Parathyroid adenoma (tissue), 2 donors: ENCODE measurements at regions not wholly inside any gene's neighbourhood (a gene's known extent, or its start where the extent isn't known, plus 50 kb on each side); places are given as distances from the start of the nearest gene placed in this dataset.

ENCODE experiments used
- H2AFZ ChIP-seq: fragments of 300-600 bp; sonication (generic); one replicate; pipeline ENCODE4 v1.7.0; 2017; ENCODE audit warnings: antibody characterized with exemption, mild to moderate bottlenecking
- H3K27ac ChIP-seq: fragments of 300-600 bp; sonication (generic); one replicate; pipeline ENCODE4 v1.7.0; 2017
- H3K27me3 ChIP-seq: fragments of 300-600 bp; sonication (generic); one replicate; pipeline ENCODE4 v1.7.0; 2017; ENCODE audit warnings: low read length; ENCODE audit not compliant: control insufficient read depth, insufficient read depth
- H3K36me3 ChIP-seq: fragments of 300-600 bp; sonication (generic); one replicate; pipeline ENCODE4 v1.7.0; 2017; ENCODE audit warnings: low read length; ENCODE audit not compliant: control insufficient read depth, insufficient read depth
- H3K4me1 ChIP-seq: fragments of 300-600 bp; sonication (generic); one replicate; pipeline ENCODE4 v1.7.0; 2017; ENCODE audit warnings: control low read depth
- H3K4me2 ChIP-seq: fragments of 300-600 bp; sonication (generic); one replicate; pipeline ENCODE4 v1.7.0; 2017; ENCODE audit warnings: low read length
- H3K4me3 ChIP-seq: fragments of 300-600 bp; sonication (generic); one replicate; pipeline ENCODE4 v1.7.0; 2017; ENCODE audit warnings: low read depth, low read length
- H3K79me2 ChIP-seq: fragments of 300-600 bp; sonication (generic); one replicate; pipeline ENCODE4 v1.7.0; 2017; ENCODE audit warnings: control low read depth
- H3K9ac ChIP-seq: fragments of 300-600 bp; sonication (generic); one replicate; pipeline ENCODE4 v1.7.0; 2017; ENCODE audit warnings: mild to moderate bottlenecking
- H3K9me3 ChIP-seq: fragments of 300-600 bp; sonication (generic); one replicate; pipeline ENCODE4 v1.7.0; 2017; ENCODE audit warnings: low read length; ENCODE audit not compliant: control insufficient read depth
- CTCF ChIP-seq: fragments of 300-600 bp; sonication (generic); IDR thresholded peaks from one replicate; pipeline ENCODE4 v1.7.0; 2017; ENCODE audit warnings: antibody characterized with exemption, mild to moderate bottlenecking
- donor health status: primary hyperparathyroidism.

GRCh38 chr6:16876201-16876600, 114.9 kb upstream of the ATXN1 start:
- no peak for TF ChIP-seq CTCF
- H3K9me3 ChIP-seq = no peaks in the 10 kb centered on the region
- H3K27me3 ChIP-seq = no peaks in the 10 kb centered on the region
- no peak overlapping the region for H2AFZ ChIP-seq
- H3K9ac ChIP-seq = no peak overlapping the region
- H3K36me3 ChIP-seq = no peaks in the 10 kb centered on the region
- H3K4me2 ChIP-seq = no peak overlapping the region
- H3K27ac ChIP-seq = no peak overlapping the region
- H3K79me2 ChIP-seq = no peaks in the 10 kb centered on the region
- no peak overlapping the region for H3K4me3 ChIP-seq
- H3K4me1 ChIP-seq = no peaks in the 10 kb centered on the region

GRCh38 chr6:16873698-16874097, 112.4 kb upstream of the ATXN1 start:
- TF ChIP-seq CTCF = no peak

GRCh38 chr6:16872543-16873235, 111.4 kb upstream of the ATXN1 start:
- H2AFZ ChIP-seq = no peak overlapping the region
- no peak overlapping the region for H3K4me2 ChIP-seq
- no peaks in the 10 kb centered on the region for H3K36me3 ChIP-seq
- H3K9me3 ChIP-seq = no peaks in the 10 kb centered on the region
- no peaks in the 10 kb centered on the region for H3K4me1 ChIP-seq
- H3K27me3 ChIP-seq = no peaks in the 10 kb centered on the region
- no peak overlapping the region for H3K9ac ChIP-seq
- no peak for TF ChIP-seq CTCF
- H3K27ac ChIP-seq = no peak overlapping the region
- no peak overlapping the region for H3K4me3 ChIP-seq
- no peaks in the 10 kb centered on the region for H3K79me2 ChIP-seq

More at GRCh38 chr6:16873698-16874097, 112.4 kb upstream of the ATXN1 start:
- no peaks in the 10 kb centered on the region for H3K4me1 ChIP-seq
- no peaks in the 10 kb centered on the region for H3K9me3 ChIP-seq
- no peak overlapping the region for H3K4me2 ChIP-seq
- H3K9ac ChIP-seq = no peak overlapping the region
- no peak overlapping the region for H3K4me3 ChIP-seq
- H3K79me2 ChIP-seq = no peaks in the 10 kb centered on the region
- H2AFZ ChIP-seq = no peak overlapping the region
- H3K36me3 ChIP-seq = no peaks in the 10 kb centered on the region
- H3K27ac ChIP-seq = no peak overlapping the region
- no peaks in the 10 kb centered on the region for H3K27me3 ChIP-seq

GRCh38 chr6:16871047-16871446, 109.8 kb upstream of the ATXN1 start:
- H3K27me3 ChIP-seq = no peaks in the 10 kb centered on the region
- no peak overlapping the region for H3K4me3 ChIP-seq
- no peaks in the 10 kb centered on the region for H3K79me2 ChIP-seq
- H3K27ac ChIP-seq = no peak overlapping the region
- H3K36me3 ChIP-seq = no peaks in the 10 kb centered on the region
- TF ChIP-seq CTCF = no peak
- H3K9ac ChIP-seq = no peak overlapping the region
- no peaks in the 10 kb centered on the region for H3K4me1 ChIP-seq
- no peaks in the 10 kb centered on the region for H3K9me3 ChIP-seq
- no peak overlapping the region for H2AFZ ChIP-seq
- H3K4me2 ChIP-seq = no peak overlapping the region

- Histone ChIP-seq H3K36me3 (no peaks in the 10 kb centered on the region), H2AFZ (no peak overlapping the region), H3K27ac (no peak overlapping the region), H3K4me2 (no peak overlapping the region), H3K9ac (no peak overlapping the region), H3K4me3 (no peak overlapping the region), H3K27me3 (no peaks in the 10 kb centered on the region), H3K4me1 (no peaks in the 10 kb centered on the region), H3K9me3 (no peaks in the 10 kb centered on the region), H3K79me2 (no peaks in the 10 kb centered on the region)
- no peak for TF ChIP-seq CTCF
These were observed 107.7 kb upstream of the ATXN1 start for GRCh38 chr6:16868968-16869367.
